Hepatocyte (in vitro differentiated cells): ENCODE measurements at regions not wholly inside any gene's neighbourhood (a gene's known extent, or its start where the extent isn't known, plus 50 kb on each side); places are given as distances from the start of the nearest gene placed in this dataset.
A peak's percentile ranks its signal among the peaks of the same experiment; 100 is the strongest.

Experiments
- DNase-seq: peaks from one replicate; pipeline ENCODE4 v3.0.0-alpha.2; 2016; ENCODE audit warnings: low spot score
- H2AFZ ChIP-seq: fragments of 200-600 bp; sonication (generic); 2 replicates; pipeline ENCODE4 v1.6.0; 2016; ENCODE audit warnings: antibody characterized with exemption, mild to moderate bottlenecking
- H3K27ac ChIP-seq: fragments of 200-600 bp; sonication (generic); 2 replicates; pipeline ENCODE4 v1.5.1; 2016; ENCODE audit warnings: mild to moderate bottlenecking
- H3K27me3 ChIP-seq: fragments of 200-600 bp; sonication (generic); 2 replicates; pipeline ENCODE4 v1.6.1; 2016
- H3K36me3 ChIP-seq: fragments of 200-600 bp; sonication (generic); replicated peaks from 2 replicates; pipeline ENCODE4 v1.5.1; 2016; ENCODE audit warnings: low read depth; ENCODE audit not compliant: insufficient read depth
- H3K4me1 ChIP-seq: fragments of 200-600 bp; sonication (generic); 2 replicates; pipeline ENCODE4 v1.5.1; 2016; ENCODE audit warnings: mild to moderate bottlenecking, moderate library complexity; ENCODE audit not compliant: insufficient read depth
- H3K4me2 ChIP-seq: fragments of 200-600 bp; sonication (generic); 2 replicates; pipeline ENCODE4 v1.6.0; 2016
- H3K4me3 ChIP-seq: fragments of 200-600 bp; sonication (generic); 2 replicates; pipeline ENCODE4 v1.5.1; 2016; ENCODE audit warnings: mild to moderate bottlenecking
- H3K79me2 ChIP-seq: fragments of 200-600 bp; sonication (generic); 2 replicates; pipeline ENCODE4 v1.6.0; 2017; ENCODE audit warnings: mild to moderate bottlenecking
- H3K9me2 ChIP-seq: fragments of 200-600 bp; sonication (generic); replicated peaks from 2 replicates; pipeline ENCODE4 v1.6.0; 2017; ENCODE audit warnings: mild to moderate bottlenecking; ENCODE audit not compliant: insufficient read depth
- H3K9me3 ChIP-seq: fragments of 200-600 bp; sonication (generic); 2 replicates; pipeline ENCODE4 v1.5.1; 2016; ENCODE audit warnings: low read depth, mild to moderate bottlenecking
- H4K20me1 ChIP-seq: fragments of 200-600 bp; sonication (generic); 2 replicates; pipeline ENCODE4 v1.6.0; 2016; ENCODE audit warnings: mild to moderate bottlenecking; ENCODE audit not compliant: insufficient read depth, poor library complexity, severe bottlenecking
- CTCF ChIP-seq: fragments of 200-600 bp; sonication (generic); IDR thresholded peaks from 2 replicates; pipeline ENCODE4 v1.5.1; 2016; ENCODE audit warnings: antibody characterized with exemption, mild to moderate bottlenecking; ENCODE audit not compliant: poor library complexity
- EZH2 ChIP-seq: fragments of 200-600 bp; sonication (generic); IDR thresholded peaks from 2 replicates; pipeline ENCODE4 v1.6.1; 2016; ENCODE audit warnings: antibody characterized with exemption, mild to moderate bottlenecking, borderline replicate concordance
- EZH2phosphoT487 ChIP-seq: fragments of 200-600 bp; sonication (generic); IDR thresholded peaks from one replicate; pipeline ENCODE4 v1.6.1; 2018; ENCODE audit warnings: antibody characterized with exemption, mild to moderate bottlenecking, low read depth, moderate library complexity; ENCODE audit not compliant: unreplicated experiment, severe bottlenecking
- WGBS: methylation state at CpG from one replicate; pipeline ENCODE4 v1.1.6; 2016; ENCODE audit warnings: low lambda C conversion rate; ENCODE audit errors: missing lambda C conversion rate; 5-methylcytosine and 5-hydroxymethylcytosine counted together

DNA sequence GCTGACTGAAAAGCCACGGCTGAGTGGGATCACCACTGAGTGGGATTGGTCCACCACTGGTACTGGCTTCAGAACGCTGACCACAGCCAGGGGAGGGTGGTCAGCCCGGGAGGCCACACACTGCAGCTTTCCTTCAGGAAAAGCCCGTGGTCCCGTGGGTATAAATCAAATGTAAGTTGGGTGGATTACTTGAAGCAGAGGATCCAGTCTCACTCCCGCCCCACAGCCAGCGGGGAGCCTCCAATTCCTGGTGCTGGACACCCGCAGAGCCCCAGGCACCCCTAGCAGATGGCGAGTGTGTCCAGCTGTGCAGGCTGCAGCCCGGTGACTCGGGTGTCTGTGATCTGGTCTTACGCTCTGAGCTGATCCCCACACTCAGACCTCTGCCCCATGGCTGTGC, 231.1 kb upstream of the ZNF32 start:
- Histone ChIP-seq H3K36me3 (no peaks in the 10 kb centered on the region), H3K4me3 (no peak overlapping the region), H3K9me2 (no peaks in the 10 kb centered on the region), H3K79me2 (no peaks in the 10 kb centered on the region), H2AFZ (no peak overlapping the region), H3K27ac (no peak overlapping the region), H3K27me3 (no peaks in the 10 kb centered on the region), H4K20me1 (no peaks in the 10 kb centered on the region), H3K4me1 (peaks cover 7% of the 10 kb centered on the region), H3K9me3 (no peaks in the 10 kb centered on the region), H3K4me2 (no peak overlapping the region)
- TF ChIP-seq CTCF (no peak), EZH2 (no peak), EZH2phosphoT487 (no peak)
- 78% methylated on average over 12 of the region's 12 CpGs for WGBS
- no peak for DNase-seq

DNA sequence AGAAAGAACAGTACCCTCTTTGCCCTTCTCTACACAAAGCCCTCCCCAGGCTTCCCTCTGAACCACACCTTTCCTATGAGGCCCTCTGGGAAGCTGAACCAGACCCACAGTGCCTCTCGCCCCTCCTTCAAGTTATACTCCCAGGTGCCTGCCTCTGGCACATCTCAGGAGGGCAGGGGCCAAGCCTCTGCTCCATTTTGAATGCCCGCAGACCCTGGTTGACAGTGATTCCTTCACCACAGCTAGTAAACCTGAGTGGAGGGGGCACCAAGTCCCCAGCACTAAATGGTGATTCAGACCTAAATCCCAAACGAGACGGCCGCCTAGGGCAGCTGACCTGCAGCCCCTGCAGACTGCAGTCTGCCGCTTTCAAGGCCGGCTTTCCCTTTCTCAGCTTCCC, 230.5 kb upstream of the ZNF32 start:
- H3K36me3 ChIP-seq = no peaks in the 10 kb centered on the region
- no peak overlapping the region for H3K4me3 ChIP-seq
- no peaks in the 10 kb centered on the region for H3K27me3 ChIP-seq
- DNase-seq = no peak
- peak overlapping the region; percentile 27 for H3K27ac ChIP-seq
- peaks cover 7% of the 10 kb centered on the region for H3K4me1 ChIP-seq
- H3K4me2 ChIP-seq = no peak overlapping the region
- no peaks in the 10 kb centered on the region for H3K9me3 ChIP-seq
- 91% methylated on average over 7 of the region's 7 CpGs for WGBS
- H4K20me1 ChIP-seq = no peaks in the 10 kb centered on the region
- no peaks in the 10 kb centered on the region for H3K79me2 ChIP-seq
- H2AFZ ChIP-seq = no peak overlapping the region
- no peaks in the 10 kb centered on the region for H3K9me2 ChIP-seq
- no peak for TF ChIP-seq EZH2phosphoT487
- no peak for TF ChIP-seq EZH2
- no peak for TF ChIP-seq CTCF

GRCh38 chr10:43878386-43878785, 229.7 kb upstream of the ZNF32 start:
- H3K79me2 ChIP-seq = no peaks in the 10 kb centered on the region
- 59% methylated on average over 10 of the region's 10 CpGs for WGBS
- H4K20me1 ChIP-seq = no peaks in the 10 kb centered on the region
- no peaks in the 10 kb centered on the region for H3K36me3 ChIP-seq
- H3K4me3 ChIP-seq = no peak overlapping the region
- H3K9me2 ChIP-seq = no peaks in the 10 kb centered on the region
- no peak overlapping the region for H3K4me2 ChIP-seq
- TF ChIP-seq EZH2 (no peak), CTCF (no peak), EZH2phosphoT487 (no peak)
- peaks cover 7% of the 10 kb centered on the region for H3K4me1 ChIP-seq
- H3K9me3 ChIP-seq = no peaks in the 10 kb centered on the region
- no peak overlapping the region for H2AFZ ChIP-seq
- no peak for DNase-seq
- H3K27me3 ChIP-seq = no peaks in the 10 kb centered on the region
- peak overlapping the region; percentile 27 for H3K27ac ChIP-seq

DNA sequence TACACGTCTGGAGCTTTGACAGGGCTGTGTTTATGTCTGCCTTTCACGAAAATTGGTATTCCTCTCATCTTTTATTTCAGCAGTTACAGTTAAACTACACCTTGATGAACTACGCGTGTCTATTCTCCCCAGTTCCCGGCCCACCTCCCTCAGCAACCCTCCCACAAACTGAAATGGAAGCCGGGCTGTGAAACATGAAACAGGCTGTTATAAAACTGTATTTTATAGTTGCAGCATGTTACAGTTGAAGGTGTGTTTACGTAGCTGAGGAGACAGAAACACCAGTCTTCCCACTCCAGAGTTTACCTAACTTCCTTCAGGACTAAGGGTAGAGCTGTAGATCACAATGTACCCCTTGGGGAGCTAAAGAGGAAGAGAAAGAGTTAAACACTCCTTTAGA, 228.3 kb upstream of the ZNF32 start:
- TF ChIP-seq CTCF (no peak), EZH2 (no peak), EZH2phosphoT487 (no peak)
- H3K4me1 ChIP-seq = peaks cover 7% of the 10 kb centered on the region
- H3K4me2 ChIP-seq = no peak overlapping the region
- peak overlapping the region; percentile 27 for H3K27ac ChIP-seq
- H3K27me3 ChIP-seq = no peaks in the 10 kb centered on the region
- H2AFZ ChIP-seq = no peak overlapping the region
- no peaks in the 10 kb centered on the region for H3K79me2 ChIP-seq
- no peaks in the 10 kb centered on the region for H3K36me3 ChIP-seq
- 68% methylated on average over 7 of the region's 7 CpGs for WGBS
- no peaks in the 10 kb centered on the region for H3K9me3 ChIP-seq
- no peak for DNase-seq
- no peaks in the 10 kb centered on the region for H4K20me1 ChIP-seq
- no peaks in the 10 kb centered on the region for H3K9me2 ChIP-seq
- H3K4me3 ChIP-seq = no peak overlapping the region
